Sigmoid colon (tissue), 6 donors: ENCODE measurements at regions not wholly inside any gene's neighbourhood (a gene's known extent, or its start where the extent isn't known, plus 50 kb on each side); places are given as distances from the start of the nearest gene placed in this dataset.

Experiments
- DNase-seq: peaks from one replicate; pipeline ENCODE4 v3.0.0-alpha.2; 2019
- H3K27ac ChIP-seq, 4 donors: fragments of 200-600 bp; sonication (generic); one replicate each; pipeline ENCODE4 v1.5.1; 2016 to 2019; ENCODE audit warnings: mild to moderate bottlenecking in 1 of 4
- H3K27me3 ChIP-seq, 3 donors: fragments of 200-600 bp; sonication (generic); one replicate each; pipeline ENCODE4 v1.5.1; 2019; ENCODE audit warnings: mild to moderate bottlenecking in 1 of 3
- H3K36me3 ChIP-seq, 4 donors: fragments of 200-600 bp; sonication (generic); one replicate each; pipeline ENCODE4 v1.5.1; 2016 to 2019
- H3K4me1 ChIP-seq, 4 donors: fragments of 200-600 bp; sonication (generic); one replicate each; pipeline ENCODE4 v1.5.1; 2017 to 2019
- H3K4me3 ChIP-seq, 4 donors: fragments of 200-600 bp; sonication (generic); one replicate each; pipeline ENCODE4 v1.5.1; 2017 to 2019; ENCODE audit warnings: mild to moderate bottlenecking in 2 of 4, moderate library complexity in 1 of 4
- H3K9me3 ChIP-seq, 4 donors: fragments of 200-600 bp in 3 of 4; sonication (generic) in 3 of 4; one replicate each; pipeline versions ENCODE4 v1.5.1 to v1.6.1; 2013 to 2019
- EP300 ChIP-seq, 4 donors: sonication (generic); formaldehyde crosslinking; IDR thresholded peaks; one replicate each; pipeline ENCODE4 v1.6.1; 2017; ENCODE audit warnings: antibody characterized with exemption in 4 of 4
- POLR2A ChIP-seq, 2 donors: fragments of 450-650 bp; IDR thresholded peaks; one replicate each; pipeline ENCODE4 v1.6.1; 2016; ENCODE audit warnings: antibody characterized with exemption in 2 of 2, mild to moderate bottlenecking in 2 of 2, moderate library complexity in 2 of 2
- POLR2AphosphoS5 ChIP-seq, 4 donors: sonication (generic); formaldehyde crosslinking; IDR thresholded peaks; one replicate each; pipeline ENCODE4 v1.6.1; 2017; ENCODE audit warnings: antibody characterized with exemption in 4 of 4
- WGBS, 2 donors: extraction: QIAGEN DNeasy Blood & Tissue Kit; methylation state at CpG; one replicate each; pipeline ENCODE4 v1.1.7; 2013; 5-methylcytosine and 5-hydroxymethylcytosine counted together
- intact Hi-C: fragments of 100-400 bp; cut with DNase I; formaldehyde crosslinking; loops from one replicate; pipeline ENCODE4 v1.15.1; 2023
- TF ChIP-seq, protein P1 (sequence below), 4 experiments: fragments of 450-650 bp in 3 of 4; fragments of 200-600 bp in 1 of 4; IDR thresholded peaks; one replicate each; pipeline ENCODE4 v1.5.1; 2016 to 2019; ENCODE audit warnings: antibody characterized with exemption in 4 of 4, mild to moderate bottlenecking in 3 of 4, moderate library complexity in 2 of 4
- donor health status: healthy with polysubstance abuse.
- donor health status: healthy.

DNA sequence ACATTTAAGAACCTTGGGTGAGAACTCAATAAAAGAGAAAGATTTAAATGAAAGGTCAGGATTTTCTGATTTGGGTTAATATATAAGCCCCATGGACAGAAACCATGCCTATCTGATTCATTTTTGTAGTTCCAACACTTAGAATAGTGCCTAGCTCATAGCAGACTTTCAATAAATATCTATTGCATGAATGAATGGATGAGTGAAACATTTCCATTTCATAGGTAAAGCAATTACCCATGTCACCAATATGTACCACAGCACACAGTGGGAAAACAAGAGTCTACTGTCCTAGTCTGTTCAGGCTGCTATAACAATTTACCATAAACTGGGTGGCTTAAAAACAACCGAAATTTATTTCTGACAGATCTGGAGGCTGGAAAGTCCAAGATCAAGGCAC is 63.9 kb upstream of the PTPN13 start:
- TF ChIP-seq, protein P1, sequence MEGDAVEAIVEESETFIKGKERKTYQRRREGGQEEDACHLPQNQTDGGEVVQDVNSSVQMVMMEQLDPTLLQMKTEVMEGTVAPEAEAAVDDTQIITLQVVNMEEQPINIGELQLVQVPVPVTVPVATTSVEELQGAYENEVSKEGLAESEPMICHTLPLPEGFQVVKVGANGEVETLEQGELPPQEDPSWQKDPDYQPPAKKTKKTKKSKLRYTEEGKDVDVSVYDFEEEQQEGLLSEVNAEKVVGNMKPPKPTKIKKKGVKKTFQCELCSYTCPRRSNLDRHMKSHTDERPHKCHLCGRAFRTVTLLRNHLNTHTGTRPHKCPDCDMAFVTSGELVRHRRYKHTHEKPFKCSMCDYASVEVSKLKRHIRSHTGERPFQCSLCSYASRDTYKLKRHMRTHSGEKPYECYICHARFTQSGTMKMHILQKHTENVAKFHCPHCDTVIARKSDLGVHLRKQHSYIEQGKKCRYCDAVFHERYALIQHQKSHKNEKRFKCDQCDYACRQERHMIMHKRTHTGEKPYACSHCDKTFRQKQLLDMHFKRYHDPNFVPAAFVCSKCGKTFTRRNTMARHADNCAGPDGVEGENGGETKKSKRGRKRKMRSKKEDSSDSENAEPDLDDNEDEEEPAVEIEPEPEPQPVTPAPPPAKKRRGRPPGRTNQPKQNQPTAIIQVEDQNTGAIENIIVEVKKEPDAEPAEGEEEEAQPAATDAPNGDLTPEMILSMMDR (IDR thresholded peaks at IDR 0.05), result no peak
- TF ChIP-seq POLR2AphosphoS5 (IDR thresholded peaks at IDR 0.05) (no peak), EP300 (IDR thresholded peaks at IDR 0.05) (no peak), POLR2A (IDR thresholded peaks at IDR 0.05) (no peak)
- Histone ChIP-seq H3K27ac (no peak overlapping the region), H3K4me1 (no peaks in the 10 kb centered on the region), H3K36me3 (no peaks in the 10 kb centered on the region), H3K4me3 (no peak overlapping the region), H3K9me3 (no peaks in the 10 kb centered on the region), H3K27me3 (no peaks in the 10 kb centered on the region)
- DNase-seq, result no peak
- WGBS, 2 donors, result 84 to 86% methylated on average over 1 of the region's 1 CpG
- intact Hi-C loops, result no loop called here

DNA sequence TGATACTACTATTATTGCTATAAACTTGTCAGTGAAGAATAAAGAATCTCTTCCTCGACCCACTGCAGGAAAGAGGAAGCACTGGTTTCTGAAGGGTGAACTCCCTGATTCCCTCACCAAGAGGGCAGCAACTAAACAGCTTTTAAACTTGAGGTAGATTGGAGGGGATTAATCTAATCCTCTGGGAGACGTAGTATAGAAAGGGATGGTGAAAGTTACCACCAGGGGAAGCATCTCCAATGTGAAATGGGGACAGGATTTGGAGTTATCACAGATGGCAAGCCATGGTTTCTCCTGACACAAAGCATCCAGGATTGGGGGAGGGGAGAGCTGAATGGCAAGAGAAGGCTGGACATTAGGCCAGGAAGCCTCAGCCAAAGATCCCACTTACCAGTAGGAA is 62.7 kb upstream of the PTPN13 start:
- WGBS, 2 donors, result 73 to 85% methylated on average over 2 of the region's 2 CpGs
- no peak overlapping the region for H3K4me3 ChIP-seq
- no peaks in the 10 kb centered on the region for H3K27me3 ChIP-seq
- intact Hi-C loops, result no loop called here
- H3K36me3 ChIP-seq, result no peaks in the 10 kb centered on the region
- H3K4me1 ChIP-seq, result no peaks in the 10 kb centered on the region
- no peak overlapping the region for H3K27ac ChIP-seq
- DNase-seq, result no peak
- no peaks in the 10 kb centered on the region for H3K9me3 ChIP-seq
- TF ChIP-seq EP300 (IDR thresholded peaks at IDR 0.05), result no peak
- TF ChIP-seq, protein P1 (IDR thresholded peaks at IDR 0.05), result no peak
- no peak for TF ChIP-seq POLR2AphosphoS5 (IDR thresholded peaks at IDR 0.05)

DNA sequence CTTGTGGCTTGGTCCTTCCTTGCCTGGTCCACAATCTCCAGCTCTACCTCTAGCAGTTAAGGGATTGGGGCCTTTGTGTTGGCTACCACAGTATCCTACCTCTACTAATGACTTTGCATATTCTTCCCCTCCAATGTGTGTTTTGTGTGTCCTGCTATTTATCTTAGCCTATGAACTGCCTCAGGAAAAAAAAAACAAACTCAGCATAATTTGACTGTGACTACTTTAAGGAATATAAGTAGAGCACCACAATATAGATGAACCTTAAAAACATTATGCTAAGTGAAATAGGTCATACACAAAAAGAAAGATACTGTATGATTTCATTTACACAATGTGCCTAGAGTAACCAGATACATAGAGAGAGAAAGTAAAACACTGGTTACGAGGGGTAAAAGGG is 61.3 kb upstream of the PTPN13 start:
- H3K9me3 ChIP-seq, result no peaks in the 10 kb centered on the region
- no peak overlapping the region for H3K27ac ChIP-seq
- H3K4me3 ChIP-seq, result no peak overlapping the region
- no peaks in the 10 kb centered on the region for H3K4me1 ChIP-seq
- intact Hi-C loops, result no loop called here
- no peaks in the 10 kb centered on the region for H3K36me3 ChIP-seq
- H3K27me3 ChIP-seq, result no peaks in the 10 kb centered on the region
- WGBS, 2 donors, result 89 to 93% methylated on average over 1 of the region's 1 CpG
- DNase-seq, result no peak
- TF ChIP-seq, protein P1 (IDR thresholded peaks at IDR 0.05), result no peak
- TF ChIP-seq EP300 (IDR thresholded peaks at IDR 0.05) (no peak), POLR2A (IDR thresholded peaks at IDR 0.05) (no peak), POLR2AphosphoS5 (IDR thresholded peaks at IDR 0.05) (no peak)

DNA sequence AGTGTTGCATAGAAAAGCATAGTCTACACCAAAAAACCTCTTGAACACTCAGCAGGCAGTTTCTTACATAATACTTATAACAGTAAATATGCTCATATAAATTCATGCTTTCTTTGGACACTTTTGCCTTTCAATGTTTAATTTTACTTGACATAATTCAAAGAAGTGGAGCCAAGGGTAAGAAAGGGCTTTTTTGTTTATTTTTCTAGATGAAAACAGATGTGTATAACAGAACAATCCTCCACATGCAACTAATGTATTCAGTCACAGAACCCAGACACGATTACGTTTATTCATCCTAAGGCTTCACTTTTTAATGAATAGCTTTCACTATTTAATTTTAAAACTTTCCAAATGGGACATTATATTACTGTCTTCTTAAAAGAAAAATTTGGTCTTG is 58.0 kb upstream of the PTPN13 start:
- Histone ChIP-seq H3K27me3 (no peaks in the 10 kb centered on the region), H3K27ac (no peak overlapping the region), H3K4me1 (no peaks in the 10 kb centered on the region), H3K9me3 (no peaks in the 10 kb centered on the region), H3K36me3 (no peaks in the 10 kb centered on the region), H3K4me3 (no peak overlapping the region)
- 77 to 85% methylated on average over 2 of the region's 2 CpGs for WGBS, 2 donors
- intact Hi-C loops, result no loop called here
- TF ChIP-seq EP300 (IDR thresholded peaks at IDR 0.05), result no peak
- TF ChIP-seq POLR2AphosphoS5 (IDR thresholded peaks at IDR 0.05), result no peak
- TF ChIP-seq, protein P1 (IDR thresholded peaks at IDR 0.05), result no peak
- TF ChIP-seq POLR2A (IDR thresholded peaks at IDR 0.05), result no peak
- DNase-seq, result no peak

DNA sequence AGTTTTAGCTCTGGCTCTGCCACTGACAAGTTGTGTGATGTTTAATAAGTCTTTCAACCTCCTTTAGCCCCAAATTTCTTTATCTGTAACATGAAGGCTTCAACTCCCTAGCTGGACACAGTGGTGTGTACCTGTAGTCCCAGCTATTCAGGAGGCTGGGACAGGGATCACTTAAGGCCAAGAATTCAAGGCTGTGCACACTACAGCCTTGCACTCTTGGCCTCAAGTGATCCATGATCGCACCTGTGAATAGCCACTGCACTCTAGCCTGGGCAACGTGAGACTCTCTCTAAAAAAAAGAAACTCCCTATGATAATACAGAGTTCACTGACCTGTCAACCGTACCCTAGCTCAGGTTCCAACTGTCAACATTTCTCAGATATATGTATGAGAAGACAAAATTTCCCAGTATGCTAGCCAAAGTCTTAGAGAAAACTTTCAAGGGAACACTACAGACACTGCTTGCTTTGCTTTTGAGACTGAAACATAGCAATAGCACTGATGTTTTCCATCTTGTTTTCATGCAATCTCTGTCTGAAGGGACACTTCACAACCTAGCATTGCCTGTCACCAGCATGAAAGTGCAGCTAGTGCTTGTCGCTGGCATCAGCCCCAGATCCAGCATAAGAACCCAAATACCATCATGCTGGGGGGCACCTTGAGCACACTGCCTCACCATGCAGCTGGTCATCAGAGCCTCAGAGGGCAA is 51.6 kb upstream of the PTPN13 start:
- Histone ChIP-seq H3K36me3 (no peaks in the 10 kb centered on the region), H3K4me1 (no peaks in the 10 kb centered on the region), H3K27me3 (no peaks in the 10 kb centered on the region), H3K4me3 (no peak overlapping the region), H3K27ac (no peak overlapping the region), H3K9me3 (no peaks in the 10 kb centered on the region)
- TF ChIP-seq EP300 (IDR thresholded peaks at IDR 0.05), result no peak
- TF ChIP-seq POLR2AphosphoS5 (IDR thresholded peaks at IDR 0.05), result no peak
- no peak for TF ChIP-seq POLR2A (IDR thresholded peaks at IDR 0.05)
- TF ChIP-seq, protein P1 (IDR thresholded peaks at IDR 0.05), result no peak
- DNase-seq, result no peak
- WGBS, 2 donors, result 81 to 94% methylated on average over 4 of the region's 4 CpGs
- intact Hi-C loops, result no loop called here
